ENCODE measurements at regions not wholly inside any gene's neighbourhood (a gene's known extent, or its start where the extent isn't known, plus 50 kb on each side); places are given as distances from the start of the nearest gene placed in this dataset.

GRCh38 chr7:108972004-108972403, 402.3 kb downstream of the DNAJB9 start:
- ChIA-PET POLR2A (ENCODE audit: unreplicated experiment) (no interaction called here), CTCF (no interaction called here)
- H2AFZ ChIP-seq (replicated peaks; ENCODE audit: low read length, poor library complexity), result no peak overlapping the region
- in situ Hi-C loops (cut with MboI; ENCODE audit: low sequenced_read_pairs) (no loop called here), intact Hi-C loops (cut with micrococcal nuclease) (no loop called here), dilution Hi-C loops (cut with HindIII; ENCODE audit: low sequenced_read_pairs, unreplicated experiment) (no loop called here)
- no TSS peak for BruUV-seq (replicated peaks)
- no peaks in the 10 kb centered on the region for H3K79me1 ChIP-seq (ENCODE audit: low read depth in 1 of 2, low read length in 2 of 2)
- H4K20me1 ChIP-seq (ENCODE audit: insufficient read depth, low read length), result no peaks in the 10 kb centered on the region
- no peak overlapping the region for H3K4me3 ChIP-seq (ENCODE audit: insufficient read depth, low read depth, low read length)
- H2AK9ac ChIP-seq (replicated peaks; ENCODE audit: low read depth, low read length, poor library complexity), result no peak overlapping the region
- H3K14ac ChIP-seq (replicated peaks; ENCODE audit: low read depth, low read length), result no peak overlapping the region
- DNase-seq (no peak), ATAC-seq (ENCODE audit: low read depth) (no peak)
- no peak overlapping the region for H2BK120ac ChIP-seq (ENCODE audit: low read depth, low read length)
- no peak overlapping the region for H3K56ac ChIP-seq (ENCODE audit: extremely low read depth, insufficient read depth, low read length)
- no peaks in the 10 kb centered on the region for H3K4me1 ChIP-seq (ENCODE audit: control insufficient read depth, insufficient read depth, low read length)
- H3K23ac ChIP-seq (ENCODE audit: low read depth, low read length), result no peak overlapping the region
- no peaks in the 10 kb centered on the region for H3K36me3 ChIP-seq (ENCODE audit: control insufficient read depth, insufficient read depth, low read length)
- H3K4me2 ChIP-seq (ENCODE audit: low read depth, low read length), result no peak overlapping the region
- no peak overlapping the region for H2BK15ac ChIP-seq (ENCODE audit: low read depth, low read length)
- no CpG with 5 or more reads among the region's 2 CpGs for WGBS, 2 experiments (ENCODE audit: extremely low coverage in 2 of 2, insufficient read length in 1 of 2)
- no peak overlapping the region for H3K27ac ChIP-seq (ENCODE audit: insufficient read depth, low read length)
- peaks cover 3% of the 10 kb centered on the region; the same call in 1 of the 2 replicates for H3K9me3 ChIP-seq (ENCODE audit: control insufficient read depth, insufficient read depth, low read length)
- H3K4ac ChIP-seq (ENCODE audit: low read depth, low read length), result no peak overlapping the region
- no peak overlapping the region for H3K18ac ChIP-seq (ENCODE audit: low read depth, low read length)
- H3K9ac ChIP-seq (ENCODE audit: low read depth, low read length), result no peak overlapping the region
- H2BK5ac ChIP-seq (ENCODE audit: low read depth, low read length, poor library complexity, severe bottlenecking), result no peak overlapping the region
- H4K8ac ChIP-seq (ENCODE audit: low read depth in 2 of 2, low read length in 2 of 2), result no peak overlapping the region
- no peak overlapping the region for H4K5ac ChIP-seq (ENCODE audit: low read depth, low read length)
- no peak for TF ChIP-seq POLR2A (IDR thresholded peaks at IDR 0.05; ENCODE audit: low read depth, low read length)
- no peak for TF ChIP-seq USF2 (IDR thresholded peaks at IDR 0.05; ENCODE audit: low read depth, low read length)
- no peak for TF ChIP-seq MXI1 (IDR thresholded peaks at IDR 0.05; ENCODE audit: borderline replicate concordance, low read depth, low read length)
- no peak for TF ChIP-seq RFX5 (IDR thresholded peaks at IDR 0.05; ENCODE audit: low read depth, low read length)
- no peak for TF ChIP-seq FOS (IDR thresholded peaks at IDR 0.05; ENCODE audit: low read depth, low read length)
- TF ChIP-seq CHD1 (IDR thresholded peaks at IDR 0.05; ENCODE audit: low read depth, low read length), result no peak
- no peak for TF ChIP-seq BHLHE40 (IDR thresholded peaks at IDR 0.05; ENCODE audit: low read depth, low read length)
- TF ChIP-seq MAZ (IDR thresholded peaks at IDR 0.05; ENCODE audit: borderline replicate concordance, low read depth, low read length), result no peak
- no peak for TF ChIP-seq SMC3 (IDR thresholded peaks at IDR 0.05; ENCODE audit: low read depth, low read length)
- H2BK20ac ChIP-seq (ENCODE audit: low read depth, low read length), result no peak overlapping the region
- no peak overlapping the region for H2AK5ac ChIP-seq (ENCODE audit: low read depth, low read length)
- no peak overlapping the region for H4K91ac ChIP-seq (ENCODE audit: insufficient read depth, low read depth, low read length)
- no peaks in the 10 kb centered on the region for H3K27me3 ChIP-seq (ENCODE audit: control insufficient read depth, insufficient read depth, low read length)
- no peaks in the 10 kb centered on the region for H3K9me1 ChIP-seq (ENCODE audit: insufficient read depth, low read length)
